H9 (cell line): ENCODE measurements at regions not wholly inside any gene's neighbourhood (a gene's known extent, or its start where the extent isn't known, plus 50 kb on each side); places are given as distances from the start of the nearest gene placed in this dataset.

Experiments used
- DNase-seq: peaks from one replicate; pipeline ENCODE4 v3.0.0-alpha.2; 2017
- H2AFZ ChIP-seq: one replicate; pipeline ENCODE4 v1.6.1; 2013; ENCODE audit warnings: mild to moderate bottlenecking, low read length, control low read depth, moderate library complexity
- H2AK5ac ChIP-seq: 2 replicates; pipeline ENCODE4 v1.6.1; 2013; ENCODE audit warnings: low read length, control low read depth, mixed read lengths; ENCODE audit not compliant: insufficient read length
- H2BK120ac ChIP-seq: one replicate; pipeline ENCODE4 v1.6.1; 2013; ENCODE audit warnings: low read depth, mild to moderate bottlenecking, low read length, control low read depth, inconsistent platforms; ENCODE audit not compliant: poor library complexity, severe bottlenecking
- H2BK12ac ChIP-seq: 2 replicates; pipeline ENCODE4 v1.6.1; 2013; ENCODE audit warnings: low read length, control low read depth, mixed read lengths, low read depth; ENCODE audit not compliant: insufficient read length
- H2BK15ac ChIP-seq: 2 replicates; pipeline ENCODE4 v1.6.1; 2013; ENCODE audit warnings: low read depth, low read length, control low read depth
- H2BK20ac ChIP-seq: one replicate; pipeline ENCODE4 v1.6.1; 2013; ENCODE audit warnings: low read depth, mild to moderate bottlenecking, low read length, control low read depth, inconsistent platforms; ENCODE audit not compliant: poor library complexity, severe bottlenecking
- H2BK5ac ChIP-seq: 2 replicates; pipeline ENCODE4 v1.6.1; 2013; ENCODE audit warnings: low read length, control low read depth, mixed read lengths; ENCODE audit not compliant: insufficient read length
- H3K14ac ChIP-seq: 2 replicates; pipeline ENCODE4 v1.6.1; 2013; ENCODE audit warnings: low read length, control low read depth; ENCODE audit not compliant: insufficient read depth
- H3K18ac ChIP-seq: 2 replicates; pipeline ENCODE4 v1.6.1; 2013; ENCODE audit warnings: low read depth, mild to moderate bottlenecking, mixed read lengths, low read length, control low read depth; ENCODE audit not compliant: insufficient read length
- H3K23ac ChIP-seq: 2 replicates; pipeline ENCODE4 v1.6.1; 2013; ENCODE audit warnings: low read length, control low read depth, mixed read lengths, low read depth; ENCODE audit not compliant: insufficient read length
- H3K23me2 ChIP-seq: 2 replicates; pipeline ENCODE4 v1.6.1; 2013; ENCODE audit warnings: low read depth, mild to moderate bottlenecking, mixed read lengths, low read length, control low read depth; ENCODE audit not compliant: insufficient read length, poor library complexity, severe bottlenecking
- H3K27ac ChIP-seq: 2 replicates; pipeline ENCODE4 v1.5.1; 2013; ENCODE audit warnings: low read length, control low read depth, mixed read lengths, low read depth; ENCODE audit not compliant: insufficient read length
- H3K27me3 ChIP-seq: 2 replicates; pipeline ENCODE4 v1.6.1; 2013; ENCODE audit warnings: low read length, control low read depth, inconsistent platforms; ENCODE audit not compliant: insufficient read depth
- H3K4ac ChIP-seq: 2 replicates; pipeline ENCODE4 v1.6.1; 2013; ENCODE audit warnings: low read depth, mild to moderate bottlenecking, control low read depth, inconsistent platforms, low read length, moderate library complexity
- H3K4me1 ChIP-seq: 2 replicates; pipeline ENCODE4 v1.6.1; 2013; ENCODE audit warnings: low read length, control low read depth, inconsistent platforms; ENCODE audit not compliant: insufficient read depth
- H3K4me2 ChIP-seq: 2 replicates; pipeline ENCODE4 v1.6.1; 2013; ENCODE audit warnings: low read length, control low read depth, mixed read lengths; ENCODE audit not compliant: insufficient read length, insufficient read depth
- H3K56ac ChIP-seq: 2 replicates; pipeline ENCODE4 v1.6.1; 2013; ENCODE audit warnings: low read depth, mild to moderate bottlenecking, mixed read lengths, low read length, control low read depth; ENCODE audit not compliant: insufficient read length
- H3K79me1 ChIP-seq: 2 replicates; pipeline ENCODE4 v1.6.1; 2013; ENCODE audit warnings: low read depth, mild to moderate bottlenecking, moderate library complexity, low read length, control low read depth, inconsistent platforms; ENCODE audit not compliant: insufficient read depth, poor library complexity, severe bottlenecking
- H3K79me2 ChIP-seq: 2 replicates; pipeline ENCODE4 v1.6.1; 2013; ENCODE audit warnings: low read length, control low read depth, inconsistent platforms; ENCODE audit not compliant: insufficient read depth
- H3K9ac ChIP-seq: 2 replicates; pipeline ENCODE4 v1.6.1; 2013; ENCODE audit warnings: low read length, control low read depth, mixed read lengths; ENCODE audit not compliant: insufficient read length; ENCODE audit errors: extremely low read depth
- H3K9me3 ChIP-seq: one replicate; pipeline ENCODE4 v1.6.1; 2013; ENCODE audit warnings: low read depth, low read length, inconsistent platforms; ENCODE audit not compliant: control insufficient read depth
- H3T11ph ChIP-seq: one replicate; pipeline ENCODE4 v1.6.1; 2013; ENCODE audit warnings: mild to moderate bottlenecking, low read length, control low read depth, inconsistent platforms
- H4K20me1 ChIP-seq: one replicate; pipeline ENCODE4 v1.6.1; 2013; ENCODE audit not compliant: control insufficient read depth, insufficient read length, insufficient read depth
- H4K5ac ChIP-seq: 2 replicates; pipeline ENCODE4 v1.6.1; 2013; ENCODE audit warnings: low read depth, mild to moderate bottlenecking, mixed read lengths, low read length, control low read depth; ENCODE audit not compliant: insufficient read length
- H4K8ac ChIP-seq: replicated peaks from 2 replicates; pipeline ENCODE4 v1.6.1; 2013; ENCODE audit warnings: low read length, control low read depth, mixed read lengths, low read depth; ENCODE audit not compliant: insufficient read length
- H4K91ac ChIP-seq: 2 replicates; pipeline ENCODE4 v1.6.1; 2013; ENCODE audit warnings: low read depth, mild to moderate bottlenecking, moderate library complexity, mixed read lengths, low read length, control low read depth; ENCODE audit not compliant: insufficient read length
- H3K27ac Mint-ChIP-seq, 3 experiments: 2 replicates in 2 of 3; 3 replicates in 1 of 3; pipeline ENCODE4 v1.8.0; 2020 to 2021; ENCODE audit warnings: mixed read lengths in 3 of 3, mild to moderate bottlenecking in 1 of 3, moderate library complexity in 1 of 3
- H3K27me3 Mint-ChIP-seq: 2 replicates; pipeline ENCODE4 v1.8.0; 2021; ENCODE audit warnings: low read depth, mild to moderate bottlenecking, moderate library complexity, mixed read lengths
- H3K36me3 Mint-ChIP-seq, 3 experiments: 2 replicates in 2 of 3; 3 replicates in 1 of 3; pipeline ENCODE4 v1.8.0; 2020 to 2021; ENCODE audit warnings: low read depth in 3 of 3, mixed read lengths in 3 of 3; ENCODE audit not compliant: insufficient read depth in 1 of 3
- H3K4me1 Mint-ChIP-seq, 2 experiments: 2 replicates each; pipeline ENCODE4 v1.8.0; 2020; ENCODE audit warnings: mixed read lengths in 2 of 2
- H3K4me3 Mint-ChIP-seq, 2 experiments: 2 replicates in 1 of 2; 3 replicates in 1 of 2; pipeline ENCODE4 v1.8.0; 2020 to 2021; ENCODE audit warnings: mild to moderate bottlenecking in 2 of 2, mixed read lengths in 2 of 2, moderate library complexity in 1 of 2
- H3K9me3 Mint-ChIP-seq, 2 experiments: 2 replicates in 1 of 2; 3 replicates in 1 of 2; pipeline ENCODE4 v1.8.0; 2020; ENCODE audit warnings: mild to moderate bottlenecking in 2 of 2, mixed read lengths in 2 of 2, moderate library complexity in 1 of 2
- CTCF ChIP-seq: fragments of 200-600 bp; sonication (generic); conservative IDR thresholded peaks from 3 replicates; pipeline ENCODE4 v1.8.0; 2021; ENCODE audit warnings: antibody characterized with exemption, mild to moderate bottlenecking
- WGBS: extraction: QIAGEN DNeasy Blood & Tissue Kit; methylation state at CpG from one replicate; pipeline ENCODE4 v1.1.7; 2013; ENCODE audit warnings: missing lambda C conversion rate, low lambda C conversion rate, mixed read lengths; ENCODE audit not compliant: insufficient read length; ENCODE audit errors: extremely low coverage; 5-methylcytosine and 5-hydroxymethylcytosine counted together

- H3K4me3 Mint-ChIP-seq, result no peak overlapping the region
- H2BK120ac ChIP-seq, result no peak overlapping the region
- peaks cover 21% of the 10 kb centered on the region in 2 experiments for H3K4me1 Mint-ChIP-seq
- DNase-seq, result no peak
- H2AFZ ChIP-seq, result no peak overlapping the region
- no peaks in the 10 kb centered on the region; a peak in 2 of 7 replicates for H3K36me3 Mint-ChIP-seq
- H3K27me3 ChIP-seq, result no peaks in the 10 kb centered on the region
- H2BK5ac ChIP-seq, result no peak overlapping the region
- H3K9me3 Mint-ChIP-seq, result peaks cover 0 to 7% of the 10 kb centered on the region in 2 experiments; a peak in 2 of 5 replicates
- H3K9me3 ChIP-seq, result no peaks in the 10 kb centered on the region
- H3K18ac ChIP-seq, result no peak overlapping the region
- WGBS, result no CpG with 5 or more reads among the region's 2 CpGs
- H3K27me3 Mint-ChIP-seq, result no peaks in the 10 kb centered on the region
- no peaks in the 10 kb centered on the region for H3K79me2 ChIP-seq
- no peak overlapping the region for H3K9ac ChIP-seq
- H3K56ac ChIP-seq, result no peak overlapping the region
- H2AK5ac ChIP-seq, result no peak overlapping the region
- no peak overlapping the region for H3K4ac ChIP-seq
- no peak for TF ChIP-seq CTCF
- no peak overlapping the region for H2BK12ac ChIP-seq
- H3K23me2 ChIP-seq, result no peaks in the 10 kb centered on the region
- H4K91ac ChIP-seq, result no peak overlapping the region
- H3K23ac ChIP-seq, result no peak overlapping the region
- H3K4me2 ChIP-seq, result no peak overlapping the region
- H3K4me1 ChIP-seq, result no peaks in the 10 kb centered on the region
- no peak overlapping the region for H4K8ac ChIP-seq
- H3K27ac ChIP-seq, result no peak overlapping the region
- no peaks in the 10 kb centered on the region for H3K79me1 ChIP-seq
- H2BK15ac ChIP-seq, result no peak overlapping the region
- no peak overlapping the region for H2BK20ac ChIP-seq
- no peak overlapping the region for H3K14ac ChIP-seq
- no peaks in the 10 kb centered on the region for H4K20me1 ChIP-seq
- no peak overlapping the region for H3T11ph ChIP-seq
- no peak overlapping the region for H4K5ac ChIP-seq
- H3K27ac Mint-ChIP-seq, result no peak overlapping the region
Observed at GRCh38 chr7:81854518-81854917, 84.7 kb upstream of the HGF start.
